ENCODE measurements at regions not wholly inside any gene's neighbourhood (a gene's known extent, or its start where the extent isn't known, plus 50 kb on each side); places are given as distances from the start of the nearest gene placed in this dataset.

GRCh38 chr10:33123680-33124079, 165.7 kb upstream of the ITGB1 start:
- Histone ChIP-seq H3K36me3 (ENCODE audit: low read length) (no peaks in the 10 kb centered on the region), H3K9ac (ENCODE audit: low read length) (no peak overlapping the region), H3K4me3 (ENCODE audit: insufficient read depth, low read length, poor library complexity, severe bottlenecking) (no peak overlapping the region), H3K27me3 (ENCODE audit: low read length) (no peaks in the 10 kb centered on the region), H3K9me2 (replicated peaks; ENCODE audit: insufficient read depth, low read length) (no peaks in the 10 kb centered on the region), H3K79me2 (ENCODE audit: insufficient read depth, low read length) (no peaks in the 10 kb centered on the region), H3F3A (ENCODE audit: insufficient read depth) (no peaks in the 10 kb centered on the region), H2AFZ (ENCODE audit: low read depth, low read length, severe bottlenecking) (no peak overlapping the region), H3K4me2 (ENCODE audit: low read depth, low read length, poor library complexity, severe bottlenecking) (no peak overlapping the region), H4K20me1 (ENCODE audit: low read depth, low read length) (no peaks in the 10 kb centered on the region), H3K9me3 (ENCODE audit: insufficient read depth, low read length) (no peaks in the 10 kb centered on the region), H3K27ac (ENCODE audit: low read depth, low read length) (no peak overlapping the region)
- TF ChIP-seq EZH2phosphoT487 (conservative IDR thresholded peaks at IDR 0.05; ENCODE audit: low read length), result no peak
- TF ChIP-seq, protein P1, sequence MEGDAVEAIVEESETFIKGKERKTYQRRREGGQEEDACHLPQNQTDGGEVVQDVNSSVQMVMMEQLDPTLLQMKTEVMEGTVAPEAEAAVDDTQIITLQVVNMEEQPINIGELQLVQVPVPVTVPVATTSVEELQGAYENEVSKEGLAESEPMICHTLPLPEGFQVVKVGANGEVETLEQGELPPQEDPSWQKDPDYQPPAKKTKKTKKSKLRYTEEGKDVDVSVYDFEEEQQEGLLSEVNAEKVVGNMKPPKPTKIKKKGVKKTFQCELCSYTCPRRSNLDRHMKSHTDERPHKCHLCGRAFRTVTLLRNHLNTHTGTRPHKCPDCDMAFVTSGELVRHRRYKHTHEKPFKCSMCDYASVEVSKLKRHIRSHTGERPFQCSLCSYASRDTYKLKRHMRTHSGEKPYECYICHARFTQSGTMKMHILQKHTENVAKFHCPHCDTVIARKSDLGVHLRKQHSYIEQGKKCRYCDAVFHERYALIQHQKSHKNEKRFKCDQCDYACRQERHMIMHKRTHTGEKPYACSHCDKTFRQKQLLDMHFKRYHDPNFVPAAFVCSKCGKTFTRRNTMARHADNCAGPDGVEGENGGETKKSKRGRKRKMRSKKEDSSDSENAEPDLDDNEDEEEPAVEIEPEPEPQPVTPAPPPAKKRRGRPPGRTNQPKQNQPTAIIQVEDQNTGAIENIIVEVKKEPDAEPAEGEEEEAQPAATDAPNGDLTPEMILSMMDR (IDR thresholded peaks at IDR 0.05; ENCODE audit: insufficient read depth, low read length, poor library complexity, severe bottlenecking), result no peak

- no peaks in the 10 kb centered on the region for H3K79me2 ChIP-seq (ENCODE audit: insufficient read depth, low read length)
- no peak overlapping the region for H3K27ac ChIP-seq (ENCODE audit: low read depth, low read length)
- no peaks in the 10 kb centered on the region for H3K27me3 ChIP-seq (ENCODE audit: low read length)
- no peaks in the 10 kb centered on the region for H3K9me3 ChIP-seq (ENCODE audit: insufficient read depth, low read length)
- no peaks in the 10 kb centered on the region for H3K36me3 ChIP-seq (ENCODE audit: low read length)
- no peaks in the 10 kb centered on the region for H3K9me2 ChIP-seq (replicated peaks; ENCODE audit: insufficient read depth, low read length)
- H3F3A ChIP-seq (ENCODE audit: insufficient read depth), result no peaks in the 10 kb centered on the region
- no peak overlapping the region for H3K4me3 ChIP-seq (ENCODE audit: insufficient read depth, low read length, poor library complexity, severe bottlenecking)
- no peak overlapping the region for H3K9ac ChIP-seq (ENCODE audit: low read length)
- H3K4me2 ChIP-seq (ENCODE audit: low read depth, low read length, poor library complexity, severe bottlenecking), result no peak overlapping the region
- H2AFZ ChIP-seq (ENCODE audit: low read depth, low read length, severe bottlenecking), result no peak overlapping the region
- TF ChIP-seq, protein P1 (IDR thresholded peaks at IDR 0.05; ENCODE audit: insufficient read depth, low read length, poor library complexity, severe bottlenecking), result no peak
- TF ChIP-seq EZH2phosphoT487 (conservative IDR thresholded peaks at IDR 0.05; ENCODE audit: low read length), result no peak
- no peaks in the 10 kb centered on the region for H4K20me1 ChIP-seq (ENCODE audit: low read depth, low read length)
These were observed 164.2 kb upstream of the ITGB1 start for GRCh38 chr10:33122014-33122809.

GRCh38 chr10:33120700-33121099, 162.7 kb upstream of the ITGB1 start:
- TF ChIP-seq, protein P1 (IDR thresholded peaks at IDR 0.05; ENCODE audit: insufficient read depth, low read length, poor library complexity, severe bottlenecking), result no peak
- TF ChIP-seq EZH2phosphoT487 (conservative IDR thresholded peaks at IDR 0.05; ENCODE audit: low read length), result no peak

More at GRCh38 chr10:33120700-33121099, 162.7 kb upstream of the ITGB1 start:
- Histone ChIP-seq H3K36me3 (ENCODE audit: low read length) (no peaks in the 10 kb centered on the region), H3K9me3 (ENCODE audit: insufficient read depth, low read length) (no peaks in the 10 kb centered on the region), H3K9me2 (replicated peaks; ENCODE audit: insufficient read depth, low read length) (no peaks in the 10 kb centered on the region), H3K27ac (ENCODE audit: low read depth, low read length) (no peak overlapping the region), H3K4me2 (ENCODE audit: low read depth, low read length, poor library complexity, severe bottlenecking) (no peak overlapping the region), H2AFZ (ENCODE audit: low read depth, low read length, severe bottlenecking) (no peak overlapping the region), H3K9ac (ENCODE audit: low read length) (no peak overlapping the region), H3K4me3 (ENCODE audit: insufficient read depth, low read length, poor library complexity, severe bottlenecking) (no peak overlapping the region), H3K79me2 (ENCODE audit: insufficient read depth, low read length) (no peaks in the 10 kb centered on the region), H3K27me3 (ENCODE audit: low read length) (no peaks in the 10 kb centered on the region), H3F3A (ENCODE audit: insufficient read depth) (no peaks in the 10 kb centered on the region), H4K20me1 (ENCODE audit: low read depth, low read length) (no peaks in the 10 kb centered on the region)

All from SU-DHL-6 (cell line).